ENCODE measurements at regions not wholly inside any gene's neighbourhood (a gene's known extent, or its start where the extent isn't known, plus 50 kb on each side); places are given as distances from the start of the nearest gene placed in this dataset.

DNA sequence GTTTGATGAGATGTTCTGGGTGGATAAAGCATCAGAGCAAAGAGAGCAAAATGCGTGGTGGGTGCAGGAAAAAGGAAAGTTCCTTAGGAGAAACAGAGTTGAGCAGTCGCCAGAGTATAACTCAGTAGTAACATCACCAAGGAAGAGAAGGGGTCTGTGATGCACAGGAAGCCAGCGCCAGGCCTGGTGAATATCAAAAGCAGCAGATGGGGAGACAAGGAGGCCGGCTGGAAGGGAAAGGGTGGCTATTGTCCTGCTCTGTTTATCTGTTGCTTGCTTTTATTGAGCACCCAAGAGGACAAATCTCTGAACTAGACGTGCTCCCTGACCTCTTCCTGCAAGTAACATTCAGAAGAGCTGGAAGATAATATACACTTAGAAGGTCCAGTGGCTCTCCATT lies 52.7 kb upstream of the GRAMD1B start:
- TF ChIP-seq, protein P1, sequence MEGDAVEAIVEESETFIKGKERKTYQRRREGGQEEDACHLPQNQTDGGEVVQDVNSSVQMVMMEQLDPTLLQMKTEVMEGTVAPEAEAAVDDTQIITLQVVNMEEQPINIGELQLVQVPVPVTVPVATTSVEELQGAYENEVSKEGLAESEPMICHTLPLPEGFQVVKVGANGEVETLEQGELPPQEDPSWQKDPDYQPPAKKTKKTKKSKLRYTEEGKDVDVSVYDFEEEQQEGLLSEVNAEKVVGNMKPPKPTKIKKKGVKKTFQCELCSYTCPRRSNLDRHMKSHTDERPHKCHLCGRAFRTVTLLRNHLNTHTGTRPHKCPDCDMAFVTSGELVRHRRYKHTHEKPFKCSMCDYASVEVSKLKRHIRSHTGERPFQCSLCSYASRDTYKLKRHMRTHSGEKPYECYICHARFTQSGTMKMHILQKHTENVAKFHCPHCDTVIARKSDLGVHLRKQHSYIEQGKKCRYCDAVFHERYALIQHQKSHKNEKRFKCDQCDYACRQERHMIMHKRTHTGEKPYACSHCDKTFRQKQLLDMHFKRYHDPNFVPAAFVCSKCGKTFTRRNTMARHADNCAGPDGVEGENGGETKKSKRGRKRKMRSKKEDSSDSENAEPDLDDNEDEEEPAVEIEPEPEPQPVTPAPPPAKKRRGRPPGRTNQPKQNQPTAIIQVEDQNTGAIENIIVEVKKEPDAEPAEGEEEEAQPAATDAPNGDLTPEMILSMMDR (conservative IDR thresholded peaks at IDR 0.05; ENCODE audit: low read depth in 2 of 2) = no peak
- no peak for TF ChIP-seq EZH2 (IDR thresholded peaks at IDR 0.05; ENCODE audit: low read depth, unreplicated experiment)
